ENCODE measurements at regions not wholly inside any gene's neighbourhood (a gene's known extent, or its start where the extent isn't known, plus 50 kb on each side); places are given as distances from the start of the nearest gene placed in this dataset.

- no peak overlapping the region for H2AFZ ChIP-seq (ENCODE audit: low read depth, low read length)
- no peaks in the 10 kb centered on the region for H3K27me3 ChIP-seq (ENCODE audit: control insufficient read depth in 2 of 2, insufficient read depth in 2 of 2, low read length in 2 of 2)
- ChIA-PET CTCF (no interaction called here), POLR2A (no interaction called here)
- no peaks in the 10 kb centered on the region for H3K4me1 ChIP-seq (ENCODE audit: control insufficient read depth, extremely low read depth, insufficient read depth, low read length)
- no peak overlapping the region for H3K27ac ChIP-seq (ENCODE audit: insufficient read depth, low read depth, low read length)
- H4K20me1 ChIP-seq (replicated peaks; ENCODE audit: control insufficient read depth, extremely low read depth, insufficient read depth, low read length), result no peaks in the 10 kb centered on the region
- H3K9me3 ChIP-seq (replicated peaks; ENCODE audit: control insufficient read depth, insufficient read depth, low read length), result no peaks in the 10 kb centered on the region
- H3K9ac ChIP-seq (replicated peaks; ENCODE audit: extremely low read depth, insufficient read depth, low read length), result no peak overlapping the region
- no peaks in the 10 kb centered on the region for H3K9me1 ChIP-seq (replicated peaks; ENCODE audit: control insufficient read depth, extremely low read depth, insufficient read depth, low read length)
- TF ChIP-seq FOS (IDR thresholded peaks at IDR 0.05; ENCODE audit: borderline replicate concordance, insufficient read depth, low read length) (no peak), MYC (IDR thresholded peaks at IDR 0.05; ENCODE audit: low read depth, low read length) (no peak)
- H3K79me2 ChIP-seq (ENCODE audit: control insufficient read depth, insufficient read depth, low read length), result no peaks in the 10 kb centered on the region
- dilution Hi-C loops (cut with MboI; ENCODE audit: extremely low pct_ligation_motif_present, low sequenced_read_pairs) (no loop called here), intact Hi-C loops (cut with micrococcal nuclease) (no loop called here)
- H3K4me2 ChIP-seq (ENCODE audit: insufficient read depth, low read length), result no peak overlapping the region
- DNase-seq (ENCODE audit: low read depth, low spot score) (no peak), FAIRE-seq (no peak)
- no peak overlapping the region for H3K4me3 ChIP-seq (replicated peaks in 1 of 3; ENCODE audit: insufficient read depth in 1 of 3, low read depth in 1 of 3, low read length in 3 of 3)
- no peaks in the 10 kb centered on the region for H3K36me3 ChIP-seq (ENCODE audit: control insufficient read depth in 2 of 2, extremely low read depth in 1 of 2, insufficient read depth in 2 of 2, low read length in 2 of 2)
- BruUV-seq (replicated peaks), result no TSS peak
These were observed 872.5 kb upstream of the ADGRL3 start for GRCh38 chr4:60327651-60328050.

GRCh38 chr4:60344908-60345307 is 855.2 kb upstream of the ADGRL3 start:
- H3K27ac ChIP-seq (ENCODE audit: insufficient read depth, low read depth, low read length), result no peak overlapping the region
- TF ChIP-seq JUN (IDR thresholded peaks at IDR 0.05; ENCODE audit: borderline replicate concordance, insufficient read depth, insufficient read length, low read depth), result no peak
- no peak for TF ChIP-seq POLR2AphosphoS5 (IDR thresholded peaks at IDR 0.05; ENCODE audit: insufficient read depth, low read depth, low read length)
- TF ChIP-seq CTCF (IDR thresholded peaks at IDR 0.05; ENCODE audit: extremely low read depth in 1 of 2, insufficient read depth in 1 of 2, low read depth in 1 of 2, low read length in 2 of 2), result no peak
- no peak for TF ChIP-seq FOS (IDR thresholded peaks at IDR 0.05; ENCODE audit: borderline replicate concordance, insufficient read depth, low read length)
- no peak for TF ChIP-seq MAX (IDR thresholded peaks at IDR 0.05; ENCODE audit: insufficient read depth, insufficient read length)
- TF ChIP-seq MYC (IDR thresholded peaks at IDR 0.05; ENCODE audit: low read depth, low read length), result no peak
- TF ChIP-seq EZH2 (IDR thresholded peaks at IDR 0.05; ENCODE audit: borderline replicate concordance, low read depth, low read length, severe bottlenecking), result no peak
- no peak for TF ChIP-seq POLR2A (IDR thresholded peaks at IDR 0.05; ENCODE audit: low read depth, low read length)
- no peak for TF ChIP-seq GATA2 (IDR thresholded peaks at IDR 0.05; ENCODE audit: insufficient read depth, insufficient read length, low read depth, low read length)
- H4K20me1 ChIP-seq (replicated peaks; ENCODE audit: control insufficient read depth, extremely low read depth, insufficient read depth, low read length), result no peaks in the 10 kb centered on the region
- H3K4me2 ChIP-seq (ENCODE audit: insufficient read depth, low read length), result no peak overlapping the region
- intact Hi-C loops (cut with micrococcal nuclease), result no loop called here
- H3K9ac ChIP-seq (replicated peaks; ENCODE audit: extremely low read depth, insufficient read depth, low read length), result no peak overlapping the region
- no TSS peak for BruUV-seq (replicated peaks)
- H3K36me3 ChIP-seq (ENCODE audit: control insufficient read depth in 2 of 2, extremely low read depth in 1 of 2, insufficient read depth in 2 of 2, low read length in 2 of 2), result no peaks in the 10 kb centered on the region
- no peak overlapping the region for H3K4me3 ChIP-seq (replicated peaks in 1 of 3; ENCODE audit: insufficient read depth in 1 of 3, low read depth in 1 of 3, low read length in 3 of 3)
- H2AFZ ChIP-seq (ENCODE audit: low read depth, low read length), result no peak overlapping the region
- CTCF ChIA-PET, result no interaction called here
- dilution Hi-C loops (cut with MboI; ENCODE audit: extremely low pct_ligation_motif_present, low sequenced_read_pairs), result no loop called here
- H3K4me1 ChIP-seq (ENCODE audit: control insufficient read depth, extremely low read depth, insufficient read depth, low read length), result no peaks in the 10 kb centered on the region
- no peaks in the 10 kb centered on the region for H3K79me2 ChIP-seq (ENCODE audit: control insufficient read depth, insufficient read depth, low read length)
- H3K27me3 ChIP-seq (ENCODE audit: control insufficient read depth in 2 of 2, insufficient read depth in 2 of 2, low read length in 2 of 2), result no peaks in the 10 kb centered on the region
- POLR2A ChIA-PET, result no interaction called here
- no peaks in the 10 kb centered on the region for H3K9me3 ChIP-seq (replicated peaks; ENCODE audit: control insufficient read depth, insufficient read depth, low read length)
- DNase-seq (ENCODE audit: low read depth, low spot score) (no peak), FAIRE-seq (no peak)
- H3K9me1 ChIP-seq (replicated peaks; ENCODE audit: control insufficient read depth, extremely low read depth, insufficient read depth, low read length), result no peaks in the 10 kb centered on the region
